HG03460 (cell line): ENCODE measurements at regions not wholly inside any gene's neighbourhood (a gene's known extent, or its start where the extent isn't known, plus 50 kb on each side); places are given as distances from the start of the nearest gene placed in this dataset.
"Not testable (repeated sequence)": the region's sequence is repeated elsewhere in the genome, so short reads cannot be mapped to it uniquely, and the experiment has no call there.

Experiments used
- ATAC-seq: cut with Tn5 transposase; IDR thresholded peaks from one replicate; pipeline ENCODE4 v1.9.1; 2021; ENCODE audit not compliant: unreplicated experiment

GRCh38 chr16:29202642-29203041 is 203.9 kb downstream of the NPIPB11 start:
- not testable (repeated sequence) for ATAC-seq

GRCh38 chr16:29202025-29202632 is 204.4 kb downstream of the NPIPB11 start:
- not testable (repeated sequence) for ATAC-seq

- not testable (repeated sequence) for ATAC-seq
These were observed 205.1 kb downstream of the NPIPB11 start for GRCh38 chr16:29201296-29202024.

GRCh38 chr16:29200681-29201080 is 205.8 kb downstream of the NPIPB11 start:
- ATAC-seq: not testable (repeated sequence)

- ATAC-seq: not testable (repeated sequence)
These were observed 206.3 kb downstream of the NPIPB11 start for GRCh38 chr16:29200135-29200601.

- ATAC-seq: not testable (repeated sequence)
These were observed 206.9 kb downstream of the NPIPB11 start for GRCh38 chr16:29199626-29200025.

- ATAC-seq: no peak
These were observed 207.6 kb downstream of the NPIPB11 start for GRCh38 chr16:29198731-29199521.

GRCh38 chr16:29198231-29198630 is 208.3 kb downstream of the NPIPB11 start:
- no peak for ATAC-seq

- ATAC-seq: not testable (repeated sequence)
These were observed 208.9 kb downstream of the NPIPB11 start for GRCh38 chr16:29197494-29198100.

GRCh38 chr16:29196746-29197145 is 209.8 kb downstream of the NPIPB11 start:
- ATAC-seq: not testable (repeated sequence)

- ATAC-seq: not testable (repeated sequence)
These were observed 210.4 kb downstream of the LAT start for GRCh38 chr16:29195116-29195872.

GRCh38 chr16:29194185-29194844 is 209.5 kb downstream of the LAT start:
- ATAC-seq: not testable (repeated sequence)

GRCh38 chr16:29193634-29194033 is 208.8 kb downstream of the LAT start:
- ATAC-seq: not testable (repeated sequence)

GRCh38 chr16:29193248-29193574 is 208.4 kb downstream of the LAT start:
- ATAC-seq: not testable (repeated sequence)

GRCh38 chr16:29192329-29193247 is 207.7 kb downstream of the LAT start:
- no peak for ATAC-seq

GRCh38 chr16:29191636-29192180 is 206.9 kb downstream of the LAT start:
- not testable (repeated sequence) for ATAC-seq

- not testable (repeated sequence) for ATAC-seq
These were observed 205.9 kb downstream of the LAT start for GRCh38 chr16:29190553-29191431.

GRCh38 chr16:29188806-29189205 is 204.0 kb downstream of the LAT start:
- not testable (repeated sequence) for ATAC-seq
